Mesodermal cell (in vitro differentiated cells): ENCODE measurements at regions not wholly inside any gene's neighbourhood (a gene's known extent, or its start where the extent isn't known, plus 50 kb on each side); places are given as distances from the start of the nearest gene placed in this dataset.

Experiments used
- H3K27ac ChIP-seq: 2 replicates; pipeline ENCODE4 v1.7.0; 2013; ENCODE audit warnings: mild to moderate bottlenecking, low read depth, low read length, moderate library complexity; ENCODE audit not compliant: severe bottlenecking
- H3K36me3 ChIP-seq: 2 replicates; pipeline ENCODE4 v1.7.1; 2013; ENCODE audit warnings: mild to moderate bottlenecking, low read length, moderate library complexity; ENCODE audit not compliant: control insufficient read depth, insufficient read depth
- H3K4me1 ChIP-seq: one replicate; pipeline ENCODE4 v1.7.1; 2013; ENCODE audit warnings: mild to moderate bottlenecking, low read length; ENCODE audit not compliant: insufficient read depth, control insufficient read depth, poor library complexity, severe bottlenecking
- H3K4me3 ChIP-seq: 2 replicates; pipeline ENCODE4 v1.7.0; 2013; ENCODE audit warnings: low read length, control low read depth, mild to moderate bottlenecking; ENCODE audit not compliant: insufficient read depth, poor library complexity, severe bottlenecking; ENCODE audit errors: extremely low read depth
- H3K9me3 ChIP-seq: 2 replicates; pipeline ENCODE4 v1.7.1; 2013; ENCODE audit warnings: mild to moderate bottlenecking, low read length, moderate library complexity; ENCODE audit not compliant: control insufficient read depth
- WGBS, 2 experiments: methylation state at CpG; one replicate each; pipeline ENCODE4 v1.1.5; 2013; ENCODE audit warnings: missing lambda C conversion rate in 2 of 2; ENCODE audit not compliant: insufficient coverage in 2 of 2; 5-methylcytosine and 5-hydroxymethylcytosine counted together

DNA sequence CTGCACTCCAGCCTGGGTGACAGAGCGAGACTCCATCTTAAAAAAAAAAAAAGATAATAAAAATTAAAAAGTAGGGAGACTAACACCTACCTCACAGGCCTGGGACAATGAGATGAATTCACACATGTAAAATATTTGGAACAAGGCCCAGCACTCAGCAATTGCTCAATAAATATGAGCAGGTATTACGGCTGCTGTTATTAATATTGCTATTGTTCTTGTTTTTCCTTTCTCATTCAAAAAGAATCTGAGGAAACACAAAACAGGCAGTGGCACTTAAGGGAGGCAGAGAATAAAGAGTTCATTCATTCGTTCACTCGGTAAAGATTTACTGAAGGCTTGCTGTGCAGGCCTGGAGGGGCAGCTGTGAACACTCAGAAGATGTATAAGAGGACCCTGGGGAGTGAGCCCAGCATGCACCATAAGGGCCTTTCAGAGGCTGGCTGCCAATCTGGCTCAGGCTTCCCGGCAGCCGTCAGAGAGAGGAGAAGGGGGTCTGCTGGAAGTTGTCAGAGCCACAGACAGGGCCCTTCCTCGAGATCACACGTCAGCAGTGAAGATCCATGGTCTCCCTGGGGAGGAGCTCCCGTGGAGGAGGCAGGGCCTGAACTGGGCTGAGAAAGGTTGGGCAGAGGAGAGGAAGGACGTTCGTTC is 51.6 kb upstream of the TCF20 start:
- 18 to 46% methylated on average over 6 to 9 of the region's 11 CpGs for WGBS, 2 experiments
- Histone ChIP-seq H3K4me3 (no peak overlapping the region), H3K4me1 (peaks cover 5% of the 10 kb centered on the region), H3K36me3 (no peaks in the 10 kb centered on the region), H3K27ac (peak overlapping the region; percentile 45), H3K9me3 (no peaks in the 10 kb centered on the region)

DNA sequence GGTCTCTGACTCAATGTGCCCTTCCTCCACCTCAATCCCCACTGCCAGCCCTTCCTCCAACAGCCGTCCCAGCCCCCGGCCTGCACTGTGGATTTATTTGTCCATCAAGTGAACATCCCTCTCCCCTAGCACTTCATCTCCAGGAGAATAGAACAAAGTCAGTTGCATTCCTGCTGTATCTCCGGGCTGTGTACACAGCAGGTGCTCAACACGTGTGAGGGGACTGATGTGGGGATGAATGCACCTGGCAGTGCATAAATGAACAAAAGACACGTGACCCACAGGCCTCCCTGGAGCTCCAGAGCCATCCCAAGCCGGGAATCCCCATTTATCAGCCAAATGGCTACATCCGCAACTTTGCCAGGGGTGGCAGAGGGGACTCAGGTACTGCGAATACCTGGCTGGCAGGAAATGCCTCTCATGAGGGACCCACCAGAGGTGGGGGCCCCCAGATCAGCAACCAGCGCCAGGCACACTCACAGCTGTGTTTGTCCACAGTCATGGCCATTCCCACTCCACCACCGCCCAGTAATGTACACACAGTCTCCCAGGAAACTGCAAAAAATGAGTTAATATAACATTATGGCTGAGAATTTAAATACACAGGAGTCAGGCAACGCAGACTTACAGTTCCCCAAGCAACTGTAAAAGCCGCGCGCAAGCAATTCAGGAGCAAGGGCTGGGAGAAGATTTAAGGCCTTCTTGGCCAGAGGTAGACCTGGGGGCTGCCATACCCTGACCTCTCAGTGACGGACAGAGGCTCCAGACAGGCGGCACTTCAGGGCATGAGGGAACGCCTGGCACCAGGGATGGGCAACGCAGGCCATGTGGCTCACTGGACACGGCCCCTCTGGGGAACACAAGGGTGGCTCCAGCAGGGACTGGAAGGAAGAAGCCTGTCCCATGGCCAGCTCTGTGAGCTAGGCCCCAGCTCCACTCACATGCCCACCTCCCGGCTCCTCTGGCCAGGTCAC is 50.3 kb upstream of the TCF20 start:
- whole genome bisulfite sequencing, 2 experiments = 89 to 93% methylated on average over 11 to 18 of the region's 20 CpGs
- Histone ChIP-seq H3K4me1 (peaks cover 5% of the 10 kb centered on the region), H3K36me3 (no peaks in the 10 kb centered on the region), H3K4me3 (no peak overlapping the region), H3K27ac (no peak overlapping the region), H3K9me3 (no peaks in the 10 kb centered on the region)
